HG03439 (cell line): ENCODE measurements at regions not wholly inside any gene's neighbourhood (a gene's known extent, or its start where the extent isn't known, plus 50 kb on each side); places are given as distances from the start of the nearest gene placed in this dataset.
A peak's percentile ranks its signal among the peaks of the same experiment; 100 is the strongest.

Experiments
- ATAC-seq: cut with Tn5 transposase; IDR thresholded peaks from one replicate; pipeline ENCODE4 v1.9.1; 2021; ENCODE audit warnings: mild to moderate bottlenecking, moderate library complexity; ENCODE audit not compliant: unreplicated experiment

GRCh38 chr9:99430301-99430700, 208.2 kb downstream of the SEC61B start:
- ATAC-seq: no peak

- ATAC-seq: no peak
Observed at GRCh38 chr9:99431103-99431502, 209.0 kb downstream of the SEC61B start.

- ATAC-seq: no peak
Observed at GRCh38 chr9:99432075-99432474, 210.0 kb downstream of the SEC61B start.

- no peak for ATAC-seq
Observed at GRCh38 chr9:99433095-99433494, 211.0 kb downstream of the SEC61B start.

GRCh38 chr9:99433555-99433954, 211.5 kb downstream of the SEC61B start:
- ATAC-seq: peak; percentile 96

GRCh38 chr9:99436616-99437015, 214.5 kb downstream of the SEC61B start:
- no peak for ATAC-seq

GRCh38 chr9:99437145-99437544, 215.1 kb downstream of the SEC61B start:
- ATAC-seq: no peak

GRCh38 chr9:99438596-99438995, 216.5 kb downstream of the SEC61B start:
- no peak for ATAC-seq

- ATAC-seq: no peak
Observed at GRCh38 chr9:99441829-99442228, 219.7 kb downstream of the SEC61B start.

- no peak for ATAC-seq
Observed at GRCh38 chr9:99445371-99445891, 223.3 kb downstream of the SEC61B start.

- ATAC-seq: no peak
Observed at GRCh38 chr9:99445920-99446319, 223.8 kb downstream of the SEC61B start.

GRCh38 chr9:99447951-99448350, 225.9 kb downstream of the SEC61B start:
- no peak for ATAC-seq

- no peak for ATAC-seq
Observed at GRCh38 chr9:99449726-99450125, 227.6 kb downstream of the SEC61B start.

- ATAC-seq: no peak
Observed at GRCh38 chr9:99451112-99451606, 229.1 kb downstream of the SEC61B start.

GRCh38 chr9:99457406-99457805, 235.3 kb downstream of the SEC61B start:
- ATAC-seq: no peak

GRCh38 chr9:99457981-99458380, 235.9 kb downstream of the SEC61B start:
- no peak for ATAC-seq

- no peak for ATAC-seq
Observed at GRCh38 chr9:99459919-99460318, 237.8 kb downstream of the SEC61B start.

GRCh38 chr9:99463131-99463530, 241.0 kb downstream of the SEC61B start:
- ATAC-seq: no peak

GRCh38 chr9:99464568-99464967, 242.5 kb downstream of the SEC61B start:
- ATAC-seq: no peak

- no peak for ATAC-seq
Observed at GRCh38 chr9:99465231-99465907, 243.3 kb downstream of the SEC61B start.

GRCh38 chr9:99466104-99466503, 244.0 kb downstream of the SEC61B start:
- ATAC-seq: no peak

GRCh38 chr9:99466781-99467180, 244.7 kb downstream of the SEC61B start:
- no peak for ATAC-seq

- no peak for ATAC-seq
Observed at GRCh38 chr9:99471033-99471432, 249.0 kb downstream of the SEC61B start.
